ENCODE measurements at regions not wholly inside any gene's neighbourhood (a gene's known extent, or its start where the extent isn't known, plus 50 kb on each side); places are given as distances from the start of the nearest gene placed in this dataset.

GRCh38 chr12:69028941-69029729 lies 96.2 kb upstream of the CPM start:
- DNase-seq (no peak), ATAC-seq (no peak)
- Histone ChIP-seq H3K9me3 (no peaks in the 10 kb centered on the region), H3K4me3 (no peak overlapping the region), H3K36me3 (no peaks in the 10 kb centered on the region), H3K4me1 (no peaks in the 10 kb centered on the region), H3K27ac (no peak overlapping the region), H3K27me3 (ENCODE audit: low read depth) (no peaks in the 10 kb centered on the region)
- TF ChIP-seq, protein P1, sequence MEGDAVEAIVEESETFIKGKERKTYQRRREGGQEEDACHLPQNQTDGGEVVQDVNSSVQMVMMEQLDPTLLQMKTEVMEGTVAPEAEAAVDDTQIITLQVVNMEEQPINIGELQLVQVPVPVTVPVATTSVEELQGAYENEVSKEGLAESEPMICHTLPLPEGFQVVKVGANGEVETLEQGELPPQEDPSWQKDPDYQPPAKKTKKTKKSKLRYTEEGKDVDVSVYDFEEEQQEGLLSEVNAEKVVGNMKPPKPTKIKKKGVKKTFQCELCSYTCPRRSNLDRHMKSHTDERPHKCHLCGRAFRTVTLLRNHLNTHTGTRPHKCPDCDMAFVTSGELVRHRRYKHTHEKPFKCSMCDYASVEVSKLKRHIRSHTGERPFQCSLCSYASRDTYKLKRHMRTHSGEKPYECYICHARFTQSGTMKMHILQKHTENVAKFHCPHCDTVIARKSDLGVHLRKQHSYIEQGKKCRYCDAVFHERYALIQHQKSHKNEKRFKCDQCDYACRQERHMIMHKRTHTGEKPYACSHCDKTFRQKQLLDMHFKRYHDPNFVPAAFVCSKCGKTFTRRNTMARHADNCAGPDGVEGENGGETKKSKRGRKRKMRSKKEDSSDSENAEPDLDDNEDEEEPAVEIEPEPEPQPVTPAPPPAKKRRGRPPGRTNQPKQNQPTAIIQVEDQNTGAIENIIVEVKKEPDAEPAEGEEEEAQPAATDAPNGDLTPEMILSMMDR (IDR thresholded peaks at IDR 0.05), result no peak
- intact Hi-C loops (cut with DNase I), result no loop called here

GRCh38 chr12:69030321-69030720 lies 97.3 kb upstream of the CPM start:
- intact Hi-C loops (cut with DNase I), result no loop called here
- H3K4me3 ChIP-seq, result no peak overlapping the region
- DNase-seq, result no peak
- no peaks in the 10 kb centered on the region for H3K27me3 ChIP-seq (ENCODE audit: low read depth)
- no peak for ATAC-seq
- H3K36me3 ChIP-seq, result no peaks in the 10 kb centered on the region
- no peak overlapping the region for H3K27ac ChIP-seq
- H3K4me1 ChIP-seq, result no peaks in the 10 kb centered on the region
- TF ChIP-seq, protein P1 (IDR thresholded peaks at IDR 0.05), result no peak
- H3K9me3 ChIP-seq, result no peaks in the 10 kb centered on the region

- no peaks in the 10 kb centered on the region for H3K9me3 ChIP-seq
- no peaks in the 10 kb centered on the region for H3K4me1 ChIP-seq
- H3K27ac ChIP-seq, result no peak overlapping the region
- no peaks in the 10 kb centered on the region for H3K36me3 ChIP-seq
- no peak overlapping the region for H3K4me3 ChIP-seq
- TF ChIP-seq, protein P1 (IDR thresholded peaks at IDR 0.05), result no peak
- intact Hi-C loops (cut with DNase I), result no loop called here
- no peaks in the 10 kb centered on the region for H3K27me3 ChIP-seq (ENCODE audit: low read depth)
- no peak for DNase-seq
- no peak for ATAC-seq
Measured at GRCh38 chr12:69036533-69036932, 103.6 kb upstream of the CPM start.

GRCh38 chr12:69036999-69037398 lies 104.0 kb upstream of the CPM start:
- Histone ChIP-seq H3K27me3 (ENCODE audit: low read depth) (no peaks in the 10 kb centered on the region), H3K36me3 (no peaks in the 10 kb centered on the region), H3K9me3 (no peaks in the 10 kb centered on the region), H3K4me3 (no peak overlapping the region), H3K27ac (no peak overlapping the region), H3K4me1 (no peaks in the 10 kb centered on the region)
- no peak for DNase-seq
- intact Hi-C loops (cut with DNase I), result no loop called here
- ATAC-seq, result no peak
- TF ChIP-seq, protein P1 (IDR thresholded peaks at IDR 0.05), result no peak

- TF ChIP-seq, protein P1 (IDR thresholded peaks at IDR 0.05), result no peak
- Histone ChIP-seq H3K27ac (no peak overlapping the region), H3K36me3 (no peaks in the 10 kb centered on the region), H3K27me3 (ENCODE audit: low read depth) (no peaks in the 10 kb centered on the region), H3K4me3 (no peak overlapping the region), H3K9me3 (no peaks in the 10 kb centered on the region), H3K4me1 (no peaks in the 10 kb centered on the region)
- intact Hi-C loops (cut with DNase I), result no loop called here
- ATAC-seq (peak; percentile 79 to 83), DNase-seq (no peak)
Measured at GRCh38 chr12:69039911-69040310, 106.9 kb upstream of the CPM start.
